22Rv1 (cell line): ENCODE measurements at regions not wholly inside any gene's neighbourhood (a gene's known extent, or its start where the extent isn't known, plus 50 kb on each side); places are given as distances from the start of the nearest gene placed in this dataset.
"Not testable (repeated sequence)": the region's sequence is repeated elsewhere in the genome, so short reads cannot be mapped to it uniquely, and the experiment has no call there.

Experiments used
- H3K27ac ChIP-seq: fragments of 450-650 bp; 2 replicates; pipeline ENCODE4 v1.5.1; 2017
- CTCF ChIP-seq: fragments of 450-650 bp; IDR thresholded peaks from 2 replicates; pipeline ENCODE4 v1.5.1; 2017; ENCODE audit warnings: mild to moderate bottlenecking
- ZFX ChIP-seq: fragments of 450-650 bp; IDR thresholded peaks from 2 replicates; pipeline ENCODE4 v1.6.1; 2017; ENCODE audit warnings: antibody characterized with exemption, borderline replicate concordance

DNA sequence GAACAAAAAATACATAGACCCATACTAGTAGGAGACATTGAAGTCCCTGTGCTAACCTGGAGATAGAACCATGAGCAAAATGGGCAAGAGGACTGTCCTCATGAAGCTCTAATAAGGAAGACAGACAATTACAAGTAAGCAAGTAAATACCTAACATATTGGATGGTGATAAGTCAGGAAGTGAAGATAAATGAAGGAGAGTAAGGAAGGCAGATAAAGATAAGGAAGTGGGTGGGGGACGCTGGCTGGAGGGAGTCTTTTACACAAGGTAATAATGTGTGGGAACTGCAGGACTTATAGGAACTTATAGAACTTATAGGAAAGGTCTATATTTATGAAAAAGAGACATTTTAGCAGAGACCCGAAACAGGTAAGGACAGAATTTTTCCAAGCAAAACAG is 148.9 kb upstream of the ABI3BP start:
- TF ChIP-seq ZFX: no peak
- no peak for TF ChIP-seq CTCF
- H3K27ac ChIP-seq: no peak overlapping the region

- TF ChIP-seq ZFX (no peak), CTCF (no peak)
These were observed 147.9 kb upstream of the ABI3BP start for GRCh38 chr3:101141135-101141534.

GRCh38 chr3:101138817-101139216 is 145.6 kb upstream of the ABI3BP start:
- TF ChIP-seq ZFX (no peak), CTCF (no peak)
- no peak overlapping the region for H3K27ac ChIP-seq

More at GRCh38 chr3:101141135-101141534, 147.9 kb upstream of the ABI3BP start:
- H3K27ac ChIP-seq: no peak overlapping the region

GRCh38 chr3:101134331-101134730 is 141.1 kb upstream of the ABI3BP start:
- no peak for TF ChIP-seq ZFX
- no peak for TF ChIP-seq CTCF
- H3K27ac ChIP-seq: no peak overlapping the region

GRCh38 chr3:101133652-101134051 is 140.4 kb upstream of the ABI3BP start:
- H3K27ac ChIP-seq: no peak overlapping the region
- no peak for TF ChIP-seq ZFX
- TF ChIP-seq CTCF: no peak

GRCh38 chr3:101133197-101133596 is 140.0 kb upstream of the ABI3BP start:
- H3K27ac ChIP-seq: not testable (repeated sequence)

GRCh38 chr3:101131767-101132166 is 138.5 kb upstream of the ABI3BP start:
- TF ChIP-seq ZFX (no peak), CTCF (peak; percentile 11)
- H3K27ac ChIP-seq: no peak overlapping the region

GRCh38 chr3:101128786-101129185 is 135.6 kb upstream of the ABI3BP start:
- TF ChIP-seq CTCF: no peak
- no peak overlapping the region for H3K27ac ChIP-seq
